ENCODE measurements at regions not wholly inside any gene's neighbourhood (a gene's known extent, or its start where the extent isn't known, plus 50 kb on each side); places are given as distances from the start of the nearest gene placed in this dataset.
A peak's percentile ranks its signal among the peaks of the same experiment; 100 is the strongest.

GRCh38 chr3:74370342-74370741, 244.1 kb downstream of the CNTN3 start:
- TF ChIP-seq, protein P1, sequence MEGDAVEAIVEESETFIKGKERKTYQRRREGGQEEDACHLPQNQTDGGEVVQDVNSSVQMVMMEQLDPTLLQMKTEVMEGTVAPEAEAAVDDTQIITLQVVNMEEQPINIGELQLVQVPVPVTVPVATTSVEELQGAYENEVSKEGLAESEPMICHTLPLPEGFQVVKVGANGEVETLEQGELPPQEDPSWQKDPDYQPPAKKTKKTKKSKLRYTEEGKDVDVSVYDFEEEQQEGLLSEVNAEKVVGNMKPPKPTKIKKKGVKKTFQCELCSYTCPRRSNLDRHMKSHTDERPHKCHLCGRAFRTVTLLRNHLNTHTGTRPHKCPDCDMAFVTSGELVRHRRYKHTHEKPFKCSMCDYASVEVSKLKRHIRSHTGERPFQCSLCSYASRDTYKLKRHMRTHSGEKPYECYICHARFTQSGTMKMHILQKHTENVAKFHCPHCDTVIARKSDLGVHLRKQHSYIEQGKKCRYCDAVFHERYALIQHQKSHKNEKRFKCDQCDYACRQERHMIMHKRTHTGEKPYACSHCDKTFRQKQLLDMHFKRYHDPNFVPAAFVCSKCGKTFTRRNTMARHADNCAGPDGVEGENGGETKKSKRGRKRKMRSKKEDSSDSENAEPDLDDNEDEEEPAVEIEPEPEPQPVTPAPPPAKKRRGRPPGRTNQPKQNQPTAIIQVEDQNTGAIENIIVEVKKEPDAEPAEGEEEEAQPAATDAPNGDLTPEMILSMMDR (IDR thresholded peaks at IDR 0.05), result no peak
- TF ChIP-seq ELF1 (IDR thresholded peaks at IDR 0.05) (no peak), CHD2 (IDR thresholded peaks at IDR 0.05; ENCODE audit: low read length, partially characterized antibody) (no peak), REST (IDR thresholded peaks at IDR 0.05; ENCODE audit: low read depth, low read length) (no peak), SIN3A (IDR thresholded peaks at IDR 0.05; ENCODE audit: borderline replicate concordance, low read depth, low read length) (no peak), POLR2AphosphoS5 (IDR thresholded peaks at IDR 0.05; ENCODE audit: low read depth, low read length) (no peak), EP300 (IDR thresholded peaks at IDR 0.05; ENCODE audit: borderline replicate concordance in 1 of 2, low read depth in 1 of 2, low read length in 1 of 2) (no peak), GABPA (IDR thresholded peaks at IDR 0.05; ENCODE audit: low read depth) (no peak), EZH2phosphoT487 (IDR thresholded peaks at IDR 0.05; ENCODE audit: borderline replicate concordance, low read depth) (no peak), FOXJ3 (CRISPR knock-in tag; IDR thresholded peaks at IDR 0.05) (no peak), TCF12 (IDR thresholded peaks at IDR 0.05) (peak; percentile 26; the same call in 1 of the 2 replicates), JUND (IDR thresholded peaks at IDR 0.05) (no peak)
